GM20431 (cell line): ENCODE measurements at regions not wholly inside any gene's neighbourhood (a gene's known extent, or its start where the extent isn't known, plus 50 kb on each side); places are given as distances from the start of the nearest gene placed in this dataset.
"Not testable (repeated sequence)": the region's sequence is repeated elsewhere in the genome, so short reads cannot be mapped to it uniquely, and the experiment has no call there.

Experiments used
- in situ Hi-C: fragments of 300-500 bp; cut with MseI, MboI; formaldehyde crosslinking; loops from one replicate; pipeline ENCODE4 v1.15.0; 2020; ENCODE audit warnings: low sequenced_read_pairs; ENCODE audit not compliant: unreplicated experiment

DNA sequence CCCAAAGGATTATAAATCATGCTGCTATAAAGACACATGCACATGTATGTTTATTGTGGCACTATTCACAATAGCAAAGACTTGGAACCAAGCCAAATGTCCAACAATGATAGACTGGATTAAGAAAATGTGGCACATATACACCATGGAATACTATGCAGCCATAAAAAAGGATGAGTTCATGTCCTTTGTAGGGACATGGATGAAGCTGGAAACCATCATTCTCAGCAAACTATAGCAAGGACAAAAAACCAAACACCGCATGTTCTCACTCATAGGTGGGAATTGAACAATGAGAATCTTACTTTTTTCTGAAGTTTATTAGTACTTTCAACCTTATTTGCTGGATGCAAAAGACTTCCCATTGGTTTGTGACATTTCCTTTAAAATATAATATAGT is 101.0 kb upstream of the TBX18 start:
- in situ Hi-C loops = not testable (repeated sequence)

DNA sequence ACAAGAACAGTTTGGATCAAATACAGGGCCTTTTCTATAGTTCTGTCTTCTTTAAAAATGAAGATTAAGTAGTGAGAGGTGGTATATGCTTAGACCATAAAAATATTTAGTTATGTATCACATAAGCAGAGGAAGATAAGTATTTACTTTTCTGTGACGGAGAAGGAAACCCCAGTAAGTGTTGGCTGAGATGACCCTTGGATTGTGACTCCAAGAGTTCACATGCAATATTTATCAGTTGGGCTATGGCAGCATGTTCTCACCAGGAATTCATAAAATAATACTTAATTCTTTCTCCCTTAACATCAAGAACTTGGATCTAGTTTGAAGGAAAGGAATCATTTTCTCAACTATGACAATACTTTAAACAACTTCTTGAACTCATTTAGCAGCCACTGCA is 98.4 kb upstream of the TBX18 start:
- in situ Hi-C loops = no loop called here

GRCh38 chr6:84860920-84861319 is 96.5 kb upstream of the TBX18 start:
- in situ Hi-C loops = no loop called here

- in situ Hi-C loops = no loop called here
These were observed 96.1 kb upstream of the TBX18 start for GRCh38 chr6:84860509-84860908.

DNA sequence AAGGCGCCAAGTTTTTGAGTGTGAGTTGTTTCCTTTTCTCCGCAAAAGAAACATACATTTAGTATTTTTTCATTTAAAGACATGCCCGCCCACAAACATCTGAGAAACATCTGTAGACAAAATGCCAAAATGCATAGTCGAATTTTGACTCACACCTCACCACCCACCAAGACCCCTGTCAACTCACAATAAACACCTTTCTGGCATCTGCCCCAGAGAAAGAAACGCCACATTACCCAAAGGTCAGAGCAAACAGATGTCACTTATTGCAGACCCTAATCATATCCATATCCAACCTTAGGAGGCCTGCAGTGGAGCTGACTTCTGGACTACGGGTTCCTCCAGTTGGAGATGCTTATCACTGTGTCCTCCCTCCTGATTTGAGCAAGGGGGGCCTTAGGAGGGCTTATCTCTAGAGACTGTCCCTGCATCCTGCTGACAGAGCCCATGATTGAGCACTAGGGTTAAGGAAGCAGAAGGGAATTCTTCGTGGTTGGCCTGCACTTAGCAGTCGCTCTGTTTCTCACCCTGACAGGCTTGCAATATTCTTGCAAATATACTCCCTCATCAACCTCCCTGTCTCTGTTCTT is 90.5 kb upstream of the TBX18 start:
- in situ Hi-C loops = no loop called here

DNA sequence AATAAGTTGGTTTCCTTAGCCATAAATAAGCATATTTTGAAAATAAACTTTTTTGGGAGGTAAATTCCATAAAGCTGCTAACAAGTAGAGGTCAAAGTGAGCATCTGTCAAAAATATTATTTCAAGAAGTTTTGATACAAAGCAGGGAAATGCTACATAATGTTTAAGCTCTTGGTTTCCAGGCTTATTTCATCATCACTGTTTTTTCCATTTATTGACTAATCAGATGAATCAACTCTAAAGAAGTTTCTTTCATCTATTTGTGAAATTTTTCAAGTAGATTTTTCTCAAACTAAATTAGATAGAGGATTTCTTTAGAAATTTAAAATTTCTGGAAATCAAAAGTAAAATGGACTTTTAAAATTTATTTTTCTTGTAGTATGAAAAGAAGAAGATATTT is 89.5 kb upstream of the TBX18 start:
- in situ Hi-C loops = no loop called here

- in situ Hi-C loops = no loop called here
These were observed 84.6 kb upstream of the TBX18 start for GRCh38 chr6:84848960-84849359.

- in situ Hi-C loops = no loop called here
These were observed 83.2 kb upstream of the TBX18 start for GRCh38 chr6:84847390-84848160.

GRCh38 chr6:84842525-84843166 is 78.2 kb upstream of the TBX18 start:
- in situ Hi-C loops = no loop called here

DNA sequence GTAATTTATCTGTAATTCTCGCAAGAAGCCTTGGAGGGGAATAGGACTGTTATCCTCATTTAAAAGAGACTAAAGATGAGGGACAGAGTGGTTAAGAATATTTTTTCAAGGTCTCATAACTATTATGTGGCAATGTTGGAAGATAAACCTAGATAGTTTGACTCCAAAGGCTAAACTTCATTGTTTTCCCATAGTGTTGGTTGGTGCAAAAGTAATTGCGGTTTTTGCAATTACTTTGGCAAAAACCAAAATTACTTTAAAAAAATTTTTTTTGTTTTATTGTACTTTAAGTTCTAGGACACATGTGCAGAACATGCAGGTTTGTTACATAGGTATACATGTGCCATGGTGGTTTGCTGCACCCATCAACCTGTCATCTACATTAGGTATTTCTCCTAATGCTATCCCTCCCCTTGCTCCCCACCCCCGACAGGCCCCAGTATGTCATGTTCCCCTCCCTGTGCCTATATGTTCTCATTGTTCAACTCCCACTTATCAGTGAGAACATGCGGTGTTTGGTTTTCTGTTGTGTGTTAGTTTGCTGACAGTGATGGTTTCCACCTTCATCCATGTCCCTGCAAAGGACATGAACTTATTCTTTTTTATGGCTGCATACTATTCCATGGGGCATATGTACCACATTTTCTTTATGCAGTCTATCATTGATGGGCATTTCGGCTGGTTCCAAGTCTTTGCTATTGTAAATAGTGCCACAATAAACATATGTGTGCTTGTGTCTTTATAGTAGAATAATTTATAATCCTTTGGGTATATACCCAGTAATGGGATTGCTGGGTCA is 72.9 kb upstream of the TBX18 start:
- in situ Hi-C loops = not testable (repeated sequence)

DNA sequence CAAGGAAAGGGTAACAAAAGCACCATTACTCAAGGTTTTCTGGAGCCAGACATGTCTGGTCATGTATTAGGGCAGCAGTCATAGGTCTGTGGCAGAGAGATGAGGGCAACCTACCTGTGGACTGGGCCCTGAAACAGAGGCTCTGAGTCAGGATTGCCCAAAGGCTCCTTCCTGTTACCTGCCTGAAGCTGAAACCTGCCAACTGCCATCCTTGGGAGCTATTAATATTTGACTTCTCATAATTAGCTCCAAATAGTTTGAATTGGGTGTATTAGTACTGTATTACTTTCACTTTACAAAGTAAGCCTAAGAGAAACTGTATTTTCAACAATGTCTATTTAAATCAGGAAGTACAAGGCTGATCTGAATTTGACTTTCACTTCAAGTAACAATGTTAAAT is 72.0 kb upstream of the TBX18 start:
- in situ Hi-C loops = no loop called here

DNA sequence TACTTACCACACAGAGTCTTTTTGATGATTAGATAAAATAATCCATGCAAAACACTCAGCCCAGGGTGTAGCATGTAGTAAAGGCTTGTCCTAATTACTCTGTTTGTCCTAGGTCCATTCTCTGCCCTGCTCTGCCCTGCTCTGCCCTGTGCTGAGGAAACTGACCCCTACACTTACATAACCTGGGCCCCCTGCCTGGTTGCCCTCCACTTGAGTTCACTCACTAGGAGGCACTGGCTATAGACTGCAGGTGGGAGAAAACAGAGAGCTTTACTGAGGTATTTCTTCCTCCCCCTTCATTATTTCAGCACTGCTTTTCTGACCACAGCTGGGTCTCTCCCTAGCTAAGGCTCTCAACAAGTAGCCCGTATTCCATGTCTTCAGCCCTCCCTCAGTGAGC is 70.9 kb upstream of the TBX18 start:
- in situ Hi-C loops = no loop called here

DNA sequence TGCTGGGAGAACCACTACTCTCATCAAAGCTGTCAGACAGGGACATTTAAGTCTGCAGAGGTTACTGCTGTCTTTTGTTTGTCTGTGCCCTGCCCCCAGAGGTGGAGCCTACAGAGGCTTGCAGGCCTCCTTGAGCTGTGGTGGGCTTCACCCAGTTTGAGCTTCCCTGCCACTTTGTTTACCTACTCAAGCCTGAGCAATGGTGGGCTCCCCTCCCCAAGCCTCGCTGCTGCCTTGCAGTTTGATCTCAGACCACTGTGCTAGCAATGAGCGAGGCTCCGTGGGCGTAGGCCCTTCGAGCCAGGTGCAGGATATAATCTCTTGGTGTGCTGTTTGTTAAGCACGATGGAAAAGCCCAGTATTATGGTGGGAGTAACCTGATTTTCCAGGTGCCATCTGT is 67.5 kb upstream of the TBX18 start:
- in situ Hi-C loops = not testable (repeated sequence)

- in situ Hi-C loops = no loop called here
These were observed 61.1 kb upstream of the TBX18 start for GRCh38 chr6:84825461-84825860.

- in situ Hi-C loops = not testable (repeated sequence)
These were observed 56.9 kb upstream of the TBX18 start for GRCh38 chr6:84821314-84821713.

DNA sequence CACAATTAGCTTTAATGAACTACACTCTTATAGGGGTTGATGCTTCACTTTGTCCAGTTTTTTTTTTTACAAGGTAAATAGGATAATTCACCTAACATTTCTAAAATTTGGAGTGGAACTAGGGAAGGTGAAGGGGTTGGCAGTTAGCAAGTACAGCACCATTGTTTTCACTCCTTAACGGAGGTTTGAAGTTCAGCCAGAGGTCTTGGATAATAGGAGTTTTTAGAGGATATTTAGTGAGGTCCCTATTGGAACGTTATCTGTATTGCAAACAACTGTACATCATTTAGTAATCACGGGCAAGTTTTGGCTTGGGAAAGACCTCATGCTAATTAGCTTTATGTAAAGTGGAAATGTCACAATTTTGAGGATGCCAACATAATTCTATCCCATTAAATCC is 52.3 kb upstream of the TBX18 start:
- in situ Hi-C loops = no loop called here

DNA sequence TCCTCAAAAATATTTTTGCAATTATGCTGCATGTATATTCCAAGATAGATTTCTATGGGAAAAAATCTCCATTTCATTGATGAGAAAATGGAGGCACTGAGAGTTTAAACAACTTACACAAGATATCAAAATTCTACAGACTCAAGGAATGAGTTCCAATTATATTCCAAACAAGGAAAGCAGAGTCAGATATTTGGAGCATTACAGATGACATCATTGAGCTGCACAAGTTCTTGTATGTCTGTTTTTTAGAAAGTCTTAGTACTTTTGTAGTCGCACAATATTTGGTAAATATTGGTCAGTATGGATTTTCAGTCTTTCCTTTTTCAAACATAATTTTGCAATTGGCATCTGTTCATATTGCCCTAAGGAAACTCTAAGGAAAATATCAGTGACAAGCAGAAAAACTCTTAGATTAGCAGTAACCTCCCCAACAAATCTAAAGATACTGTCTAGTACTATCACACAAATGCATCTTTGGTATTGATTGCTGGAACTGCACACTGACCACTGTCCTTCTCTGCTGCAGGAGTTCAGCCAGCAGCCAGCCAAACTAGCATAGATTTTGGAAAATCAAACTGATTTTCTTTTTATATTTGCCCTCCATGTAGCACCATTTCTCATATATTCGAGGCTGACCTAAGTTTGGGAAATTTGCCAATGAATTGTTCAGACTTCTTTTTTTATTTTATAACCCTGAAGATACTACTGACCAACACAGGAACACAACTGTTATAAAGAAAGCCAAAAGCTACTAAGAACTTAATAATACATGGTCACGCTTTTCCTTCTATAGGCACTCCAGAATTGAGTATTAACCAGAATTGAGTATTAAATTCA is 51.7 kb upstream of the TBX18 start:
- in situ Hi-C loops = no loop called here
